Pancreas (tissue), 10 donors: ENCODE measurements at regions not wholly inside any gene's neighbourhood (a gene's known extent, or its start where the extent isn't known, plus 50 kb on each side); places are given as distances from the start of the nearest gene placed in this dataset.

Source experiments
- ATAC-seq, 4 donors: fragments of 200-7000 bp; cut with Tn5 transposase; one replicate each; pipeline versions ENCODE4 v1.8.0 to v1.9.1; 2020; ENCODE audit warnings: mild to moderate bottlenecking in 4 of 4, moderate library complexity in 4 of 4
- DNase-seq, 6 donors: peaks; one replicate each; pipeline ENCODE4 v3.0.0-alpha.2; 2020
- FAIRE-seq: peaks from 2 replicates; lab custom pipeline; 2012; peaks lifted over from hg19 to GRCh38; lab: Jason Lieb, UNC
- H3K27ac ChIP-seq, 4 donors: fragments of 200-600 bp; sonication (generic); 1 replicate in 3 of 4; 2 replicates in 1 of 4; pipeline versions ENCODE4 v1.5.0 to v1.8.0; 2020
- H3K27me3 ChIP-seq, 4 donors: fragments of 200-600 bp; one replicate each; pipeline ENCODE4 v1.8.0; 2021
- H3K36me3 ChIP-seq, 3 donors: fragments of 200-600 bp; sonication (generic) in 1 of 3; one replicate each; pipeline versions ENCODE4 v1.5.0 to v1.8.0; 2020 to 2021
- H3K4me1 ChIP-seq, 3 donors: fragments of 200-600 bp; one replicate each; pipeline ENCODE4 v1.8.0; 2021
- H3K4me3 ChIP-seq, 4 donors: fragments of 200-600 bp; sonication (generic) in 2 of 4; one replicate each; pipeline versions ENCODE4 v1.5.0 to v1.8.0; 2020 to 2021
- H3K9me3 ChIP-seq, 4 donors: fragments of 200-600 bp; one replicate each; pipeline ENCODE4 v1.8.0; 2021
- CTCF ChIP-seq, 4 donors: fragments of 200-600 bp; sonication (generic) in 3 of 4; IDR thresholded peaks; one replicate each; pipeline versions ENCODE4 v1.5.0 to v1.8.0; 2021; ENCODE audit warnings: antibody characterized with exemption in 4 of 4
- WGBS, 2 donors: extraction: QIAGEN DNeasy Blood & Tissue Kit; methylation state at CpG; one replicate each; pipeline ENCODE4 v1.1.7; 2013; 5-methylcytosine and 5-hydroxymethylcytosine counted together
- intact Hi-C, 3 donors: fragments of 100-400 bp; cut with DNase I; formaldehyde crosslinking; loops; one replicate each; pipeline versions ENCODE4 v1.11.1 to v1.14.2; 2022
- donor health status: healthy with polysubstance abuse.
- donor health status: DM: no; HTN: no; CAD: no; lungs with moderate emphysema.
- donor health status: DM: no; HTN: no; CAD: no.
- donor health status: control.
- donor health status: control.
- donor health status: Bipolar disorder and iron deficiency.
- donor health status: DM: yes; HTN: yes; CAD: no.
- donor health status: DM: no; HTN: no; CAD: no.
- donor health status: DM: no; HTN: no; CAD: no.
- donor health status: DM: yes; HTN: yes; CAD: no.

DNA sequence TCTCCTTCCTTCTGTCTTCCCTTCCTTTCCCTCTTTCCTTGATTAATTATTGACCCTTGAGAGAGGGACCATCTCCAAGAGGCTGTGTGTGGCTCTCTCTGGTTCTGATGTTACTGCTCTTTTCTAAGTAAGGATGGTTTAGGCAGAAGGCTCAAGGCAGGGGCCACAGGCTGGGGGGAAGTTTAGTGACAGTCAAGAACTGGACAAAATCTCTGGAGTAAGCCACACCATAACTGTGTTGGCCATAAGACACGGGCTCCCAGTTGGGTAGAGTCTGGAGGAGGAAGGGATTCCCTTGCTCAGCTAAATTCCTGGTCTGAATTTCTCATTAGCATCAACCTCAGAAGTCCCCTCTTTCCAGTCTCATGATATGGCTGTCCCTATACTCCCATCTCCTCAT lies 74.7 kb downstream of the BUD13 start:
- peak in 2 of 6 donors; percentile 4 to 12 for DNase-seq
- H3K4me3 ChIP-seq, result no peak overlapping the region
- no peaks in the 10 kb centered on the region for H3K27me3 ChIP-seq
- TF ChIP-seq CTCF (IDR thresholded peaks at IDR 0.05), result no peak
- FAIRE-seq, result no peak
- intact Hi-C loops, result no loop called here
- H3K27ac ChIP-seq, result no peak overlapping the region
- H3K9me3 ChIP-seq, result no peaks in the 10 kb centered on the region
- no peak for ATAC-seq
- no peaks in the 10 kb centered on the region for H3K4me1 ChIP-seq
- H3K36me3 ChIP-seq, result no peaks in the 10 kb centered on the region
- WGBS, 2 donors, result 42 to 69% methylated on average over 1 of the region's 1 CpG

GRCh38 chr11:116697639-116698038 lies 75.1 kb downstream of the BUD13 start:
- Histone ChIP-seq H3K27me3 (no peaks in the 10 kb centered on the region), H3K36me3 (no peaks in the 10 kb centered on the region), H3K27ac (no peak overlapping the region), H3K4me1 (no peaks in the 10 kb centered on the region), H3K4me3 (no peak overlapping the region), H3K9me3 (no peaks in the 10 kb centered on the region)
- DNase-seq (peak in 2 of 6 donors; percentile 2 to 26), ATAC-seq (no peak), FAIRE-seq (no peak)
- TF ChIP-seq CTCF (IDR thresholded peaks at IDR 0.05), result no peak
- 63 to 75% methylated on average over 4 to 7 of the region's 7 CpGs for WGBS, 2 donors
- intact Hi-C loops, result no loop called here

DNA sequence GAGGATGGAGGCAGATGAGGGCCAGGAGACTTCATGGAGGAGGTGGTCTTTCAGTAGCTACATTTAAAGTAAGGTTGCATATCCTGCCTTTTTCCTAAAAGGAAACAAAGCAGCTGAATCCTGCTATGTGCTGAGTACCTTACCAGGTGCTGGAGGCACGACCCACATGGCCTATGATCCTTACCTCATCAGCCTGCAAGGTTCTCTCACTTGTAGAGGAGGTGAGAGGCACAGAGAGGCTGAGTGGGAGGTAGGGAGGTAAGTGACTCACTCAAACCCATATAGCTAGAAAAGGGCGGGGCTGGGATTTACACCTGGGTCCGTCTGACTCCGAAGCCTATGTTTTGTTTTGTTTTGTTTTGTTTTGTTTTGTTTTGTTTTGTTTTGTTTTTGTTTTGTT lies 75.8 kb downstream of the BUD13 start:
- DNase-seq, result no peak
- Histone ChIP-seq H3K4me1 (no peaks in the 10 kb centered on the region), H3K9me3 (no peaks in the 10 kb centered on the region), H3K27me3 (no peaks in the 10 kb centered on the region), H3K36me3 (no peaks in the 10 kb centered on the region), H3K27ac (no peak overlapping the region), H3K4me3 (no peak overlapping the region)
- FAIRE-seq, result no peak
- no peak for TF ChIP-seq CTCF (IDR thresholded peaks at IDR 0.05)
- 85% methylated on average over 4 of the region's 4 CpGs for WGBS, 2 donors
- intact Hi-C loops, result no loop called here
- ATAC-seq, result no peak

GRCh38 chr11:116696381-116696941 lies 76.3 kb downstream of the BUD13 start:
- Histone ChIP-seq H3K27ac (no peak overlapping the region), H3K9me3 (no peaks in the 10 kb centered on the region), H3K4me1 (no peaks in the 10 kb centered on the region), H3K27me3 (no peaks in the 10 kb centered on the region), H3K4me3 (no peak overlapping the region), H3K36me3 (no peaks in the 10 kb centered on the region)
- 62 to 69% methylated on average over 11 of the region's 11 CpGs for WGBS, 2 donors
- DNase-seq (peak in 2 of 6 donors; percentile 11 to 52), FAIRE-seq (no peak), ATAC-seq (peak in 1 of 4 donors; percentile 19)
- TF ChIP-seq CTCF (IDR thresholded peaks at IDR 0.05), result no peak
- intact Hi-C loops, result no loop called here

DNA sequence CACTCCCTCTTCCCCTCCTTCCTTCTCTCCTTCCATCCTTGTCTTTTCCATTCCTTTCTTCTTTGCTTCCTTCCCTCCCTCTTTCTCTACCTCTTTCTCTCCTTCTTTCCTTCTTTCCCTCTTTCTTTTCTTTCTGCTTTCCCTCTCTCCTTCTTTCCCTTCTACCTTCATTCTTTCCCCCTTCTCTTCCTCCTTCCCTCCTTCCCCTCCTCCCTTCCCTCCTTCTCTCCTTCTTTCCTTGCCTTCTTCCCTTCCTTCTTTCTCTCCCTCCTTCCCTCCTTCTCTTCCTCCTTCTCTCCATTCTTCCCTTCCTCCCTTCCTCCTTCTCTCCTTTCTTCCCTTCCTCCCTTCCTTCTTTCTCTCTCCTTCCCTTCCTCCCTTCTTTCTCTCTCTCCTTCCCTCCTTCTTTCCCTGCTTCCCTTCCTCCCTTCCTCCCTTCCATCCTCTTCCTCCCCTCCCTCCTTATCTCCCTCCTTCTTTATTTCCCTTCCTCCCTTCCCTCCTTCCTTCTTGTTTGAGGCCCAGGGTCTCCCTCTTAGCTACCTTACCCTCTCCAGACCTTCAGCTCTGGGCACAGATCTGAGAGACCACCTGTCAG lies 77.0 kb downstream of the BUD13 start:
- Histone ChIP-seq H3K27me3 (no peaks in the 10 kb centered on the region), H3K36me3 (no peaks in the 10 kb centered on the region), H3K27ac (no peak overlapping the region), H3K4me1 (no peaks in the 10 kb centered on the region), H3K4me3 (no peak overlapping the region), H3K9me3 (no peaks in the 10 kb centered on the region)
- no peak for TF ChIP-seq CTCF (IDR thresholded peaks at IDR 0.05)
- intact Hi-C loops, result no loop called here
- DNase-seq (no peak), ATAC-seq (no peak), FAIRE-seq (no peak)
